ENCODE measurements at regions not wholly inside any gene's neighbourhood (a gene's known extent, or its start where the extent isn't known, plus 50 kb on each side); places are given as distances from the start of the nearest gene placed in this dataset.

DNA sequence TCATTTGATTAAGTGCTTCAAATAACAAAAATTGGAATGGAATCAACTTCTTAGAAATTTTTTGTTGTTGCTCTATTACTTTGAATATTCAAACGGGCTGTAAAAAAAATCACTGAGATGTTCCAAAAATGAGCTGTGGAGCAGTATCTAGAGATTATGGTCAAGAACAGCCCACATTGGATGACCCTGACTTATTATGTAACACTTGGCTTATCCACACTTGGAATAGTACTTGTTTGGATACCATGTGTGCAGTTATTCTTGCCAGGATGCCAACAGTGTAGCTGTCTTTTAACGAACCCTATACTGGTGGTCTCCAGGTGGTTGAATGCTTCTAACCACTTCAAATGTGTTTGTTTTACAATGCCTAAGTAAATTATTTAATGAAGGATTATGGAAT lies 64.9 kb upstream of the CAMK2D start:
- no peak overlapping the region for H4K5ac ChIP-seq (ENCODE audit: insufficient read length, low read depth, low read length)
- no peak overlapping the region for H3K4me3 ChIP-seq (ENCODE audit: extremely low read depth in 1 of 4, insufficient read depth in 2 of 4, low read depth in 3 of 4, low read length in 4 of 4)
- H3K4me1 ChIP-seq (replicated peaks in 1 of 4; ENCODE audit: control insufficient read depth in 3 of 4, insufficient read depth in 4 of 4, low read length in 3 of 4): no peaks in the 10 kb centered on the region
- H2BK5ac ChIP-seq (ENCODE audit: low read depth, low read length): no peak overlapping the region
- no peak overlapping the region for H4K91ac ChIP-seq (replicated peaks; ENCODE audit: insufficient read length, low read length)
- H3K23me2 ChIP-seq (ENCODE audit: low read depth, low read length): no peaks in the 10 kb centered on the region; the same call in 1 of the 2 replicates
- no peak overlapping the region for H2BK15ac ChIP-seq (ENCODE audit: low read length)
- no peak for DNase-seq (ENCODE audit: low read depth in 1 of 2, low spot score in 2 of 2)
- no peak overlapping the region for H3K18ac ChIP-seq (ENCODE audit: extremely low read depth, low read length)
- POLR2A ChIA-PET (ENCODE audit: partially characterized antibody): no interaction called here
- no peak overlapping the region for H3K4ac ChIP-seq (replicated peaks; ENCODE audit: insufficient read length, low read depth, low read length)
- H3K14ac ChIP-seq (ENCODE audit: insufficient read length): no peak overlapping the region
- H3K36me3 ChIP-seq (ENCODE audit: control insufficient read depth in 2 of 4, insufficient read depth in 4 of 4, low read length in 3 of 4): no peaks in the 10 kb centered on the region
- H2AFZ ChIP-seq (ENCODE audit: low read length): no peak overlapping the region
- H4K8ac ChIP-seq (ENCODE audit: extremely low read depth, insufficient read depth, low read length): no peak overlapping the region
- CTCF ChIA-PET (ENCODE audit: partially characterized antibody): interaction anchor here (1.3 to 1.6 kb wide), 3 partner anchors 24 to 431 kb away, joined by 3 read pairs; no protein-coding TSS in a partner anchor
- FAIRE-seq: no peak
- no peak overlapping the region for H3K9ac ChIP-seq (replicated peaks in 1 of 4; ENCODE audit: extremely low read depth in 1 of 4, low read depth in 3 of 4, low read length in 3 of 4)
- WGBS, 2 experiments (ENCODE audit: extremely low coverage in 1 of 2, insufficient coverage in 1 of 2, insufficient read length in 1 of 2, insufficient replicate concordance in 2 of 2, low coverage in 1 of 2, low lambda C conversion rate in 2 of 2, missing lambda C conversion rate in 1 of 2): 82% methylated on average over 2 of the region's 2 CpGs; no CpG with 5 or more reads in 1 of the 2 experiments
- no peak overlapping the region for H2BK20ac ChIP-seq (ENCODE audit: low read length)
- no peak overlapping the region for H2BK12ac ChIP-seq (ENCODE audit: low read depth, low read length)
- no peaks in the 10 kb centered on the region for H3K27me3 ChIP-seq (replicated peaks in 1 of 4; ENCODE audit: control insufficient read depth in 3 of 4, extremely low read depth in 1 of 4, insufficient read depth in 3 of 4, low read length in 3 of 4)
- no peaks in the 10 kb centered on the region for H4K20me1 ChIP-seq (replicated peaks in 1 of 2; ENCODE audit: control insufficient read depth in 1 of 2, insufficient read depth in 2 of 2, low read length in 2 of 2)
- H2BK120ac ChIP-seq (replicated peaks; ENCODE audit: low read depth, low read length): no peak overlapping the region
- H3K79me2 ChIP-seq (ENCODE audit: control insufficient read depth in 1 of 2, insufficient read depth in 2 of 2, low read length in 2 of 2): no peaks in the 10 kb centered on the region
- no peaks in the 10 kb centered on the region for H3K79me1 ChIP-seq (ENCODE audit: low read depth, low read length)
- no peak overlapping the region for H2AK5ac ChIP-seq (ENCODE audit: low read depth, low read length)
- H3K23ac ChIP-seq (ENCODE audit: insufficient read length): no peak overlapping the region
- no peak overlapping the region for H3K27ac ChIP-seq (ENCODE audit: low read depth, low read length)
- no peaks in the 10 kb centered on the region for H3K9me3 ChIP-seq (ENCODE audit: insufficient read depth in 2 of 2, low read depth in 1 of 2, low read length in 1 of 2)
- H3K4me2 ChIP-seq (ENCODE audit: insufficient read depth in 1 of 2, low read depth in 2 of 2, low read length in 2 of 2): no peak overlapping the region
- H3K56ac ChIP-seq (replicated peaks; ENCODE audit: insufficient read length, low read depth, low read length): no peak overlapping the region
- no peak for TF ChIP-seq NANOG (IDR thresholded peaks at IDR 0.05; ENCODE audit: insufficient read depth, low read depth, low read length, poor library complexity, severe bottlenecking)
- no peak for TF ChIP-seq RXRA (IDR thresholded peaks at IDR 0.05; ENCODE audit: insufficient read depth, low read depth, low read length)
- no peak for TF ChIP-seq SIRT6 (IDR thresholded peaks at IDR 0.05; ENCODE audit: low read length)
- no peak for TF ChIP-seq FOSL1 (IDR thresholded peaks at IDR 0.05; ENCODE audit: insufficient read depth, low read depth, low read length)
- TF ChIP-seq KDM4A (IDR thresholded peaks at IDR 0.05; ENCODE audit: low read depth, low read length, severe bottlenecking): no peak
- no peak for TF ChIP-seq HDAC6 (IDR thresholded peaks at IDR 0.05; ENCODE audit: low read depth, low read length)
- no peak for TF ChIP-seq PHF8 (conservative IDR thresholded peaks at IDR 0.05; ENCODE audit: low read depth, low read length)
- TF ChIP-seq TCF12 (IDR thresholded peaks at IDR 0.05; ENCODE audit: low read depth, low read length): no peak
- no peak for TF ChIP-seq EZH2 (IDR thresholded peaks at IDR 0.05; ENCODE audit: low read depth, low read length, severe bottlenecking)
- TF ChIP-seq CREB1 (IDR thresholded peaks at IDR 0.05): no peak
- no peak for TF ChIP-seq GTF2F1 (IDR thresholded peaks at IDR 0.05; ENCODE audit: borderline replicate concordance, low read depth, low read length)
- TF ChIP-seq SP4 (IDR thresholded peaks at IDR 0.05; ENCODE audit: low read length): no peak
- no peak for TF ChIP-seq RBBP5 (IDR thresholded peaks at IDR 0.05; ENCODE audit: borderline replicate concordance, low read depth, low read length)
- no peak for TF ChIP-seq TAF1 (IDR thresholded peaks at IDR 0.05; ENCODE audit: low read depth, low read length)
- no peak for TF ChIP-seq BRCA1 (IDR thresholded peaks at IDR 0.05; ENCODE audit: low read depth, low read length)
- TF ChIP-seq RNF2 (IDR thresholded peaks at IDR 0.05; ENCODE audit: borderline replicate concordance, low read depth, low read length, missing control alignments, poor library complexity, severe bottlenecking): no peak

Data from H1 (cell line).